GM23338 (cell line): ENCODE measurements at regions not wholly inside any gene's neighbourhood (a gene's known extent, or its start where the extent isn't known, plus 50 kb on each side); places are given as distances from the start of the nearest gene placed in this dataset.

Experiments
- ATAC-seq: fragments of 200-7000 bp; cut with Tn5 transposase; 3 replicates; pipeline ENCODE4 v1.9.1; 2020
- DNase-seq: peaks from one replicate; pipeline ENCODE4 v3.0.0-alpha.2; 2015; ENCODE audit warnings: low spot score
- H2AFZ ChIP-seq: fragments of 200-600 bp; sonication (generic); 2 replicates; pipeline ENCODE4 v1.8.0; 2016; ENCODE audit warnings: antibody characterized with exemption, mild to moderate bottlenecking, moderate library complexity
- H3F3A ChIP-seq: fragments of 200-600 bp; sonication (generic); replicated peaks from 2 replicates; pipeline ENCODE4 v1.8.0; 2017; ENCODE audit warnings: antibody characterized with exemption, mixed run types, low read depth
- H3K27ac ChIP-seq: fragments of 200-600 bp; sonication (generic); 2 replicates; pipeline ENCODE4 v1.6.1; 2016; ENCODE audit warnings: low read depth
- H3K27me3 ChIP-seq: fragments of 200-600 bp; sonication (generic); 2 replicates; pipeline ENCODE4 v1.8.0; 2016; ENCODE audit warnings: mild to moderate bottlenecking, mixed run types, moderate library complexity; ENCODE audit not compliant: insufficient read depth
- H3K36me3 ChIP-seq: fragments of 200-600 bp; sonication (generic); 2 replicates; pipeline ENCODE4 v1.8.0; 2016; ENCODE audit warnings: mild to moderate bottlenecking; ENCODE audit not compliant: insufficient read depth
- H3K4me1 ChIP-seq: fragments of 200-600 bp; sonication (generic); 2 replicates; pipeline ENCODE4 v1.8.0; 2016; ENCODE audit warnings: mild to moderate bottlenecking, moderate library complexity; ENCODE audit not compliant: insufficient read depth
- H3K4me2 ChIP-seq: fragments of 200-600 bp; sonication (generic); 2 replicates; pipeline ENCODE4 v1.7.1; 2017; ENCODE audit warnings: mixed run types
- H3K4me3 ChIP-seq: fragments of 200-600 bp; sonication (generic); 2 replicates; pipeline ENCODE4 v1.6.1; 2016; ENCODE audit warnings: mixed run types
- H3K79me2 ChIP-seq: fragments of 200-600 bp; sonication (generic); replicated peaks from 2 replicates; pipeline ENCODE4 v1.8.0; 2017; ENCODE audit warnings: mild to moderate bottlenecking; ENCODE audit not compliant: insufficient read depth
- H3K9me2 ChIP-seq: fragments of 200-600 bp; sonication (generic); 2 replicates; pipeline ENCODE4 v1.8.0; 2017; ENCODE audit not compliant: insufficient read depth
- H4K20me1 ChIP-seq: fragments of 200-600 bp; sonication (generic); replicated peaks from 2 replicates; pipeline ENCODE4 v1.8.0; 2017; ENCODE audit warnings: mild to moderate bottlenecking; ENCODE audit not compliant: insufficient read depth
- H3K27ac Mint-ChIP-seq: 2 replicates; pipeline ENCODE4 v1.8.0; 2020; ENCODE audit warnings: inconsistent platforms, mild to moderate bottlenecking, moderate library complexity, mixed read lengths
- H3K27me3 Mint-ChIP-seq: 3 replicates; pipeline ENCODE4 v1.8.0; 2022; ENCODE audit warnings: low read depth, mild to moderate bottlenecking, moderate library complexity, mixed read lengths, inconsistent platforms; ENCODE audit not compliant: insufficient read depth, poor library complexity
- H3K36me3 Mint-ChIP-seq: 3 replicates; pipeline ENCODE4 v1.8.0; 2021; ENCODE audit warnings: low read depth, mild to moderate bottlenecking, inconsistent platforms, moderate library complexity, mixed read lengths
- H3K4me1 Mint-ChIP-seq: 3 replicates; pipeline ENCODE4 v1.8.0; 2020; ENCODE audit warnings: mild to moderate bottlenecking, inconsistent platforms, mixed read lengths
- H3K4me3 Mint-ChIP-seq: 3 replicates; pipeline ENCODE4 v1.8.0; 2021; ENCODE audit warnings: moderate library complexity, mild to moderate bottlenecking, inconsistent platforms, mixed read lengths
- H3K9me3 Mint-ChIP-seq: 3 replicates; pipeline ENCODE4 v1.8.0; 2020; ENCODE audit warnings: moderate library complexity, mild to moderate bottlenecking, inconsistent platforms, mixed read lengths
- CREB1 ChIP-seq: fragments of 250-450 bp; sonication (Bioruptor Pico); IDR thresholded peaks from 2 replicates; pipeline ENCODE4 v1.5.0; 2020; ENCODE audit warnings: low read depth, mild to moderate bottlenecking, moderate library complexity
- CTCF ChIP-seq, 2 experiments: fragments of 200-600 bp in 1 of 2; sonication (generic) in 1 of 2; conservative IDR thresholded peaks; 2 replicates each; pipeline versions ENCODE4 v1.5.1 to v1.6.1; 2016 to 2017; ENCODE audit warnings: antibody characterized with exemption in 2 of 2, low read depth in 2 of 2, mild to moderate bottlenecking in 2 of 2, moderate library complexity in 1 of 2
- ETS1 ChIP-seq: IDR thresholded peaks from 2 replicates; pipeline ENCODE4 v1.6.1; 2016; ENCODE audit warnings: antibody characterized with exemption
- EZH2 ChIP-seq: fragments of 200-600 bp; sonication (generic); IDR thresholded peaks from one replicate; pipeline ENCODE4 v1.8.0; 2017; ENCODE audit warnings: antibody characterized with exemption, mild to moderate bottlenecking, low read depth; ENCODE audit not compliant: unreplicated experiment
- EZH2phosphoT487 ChIP-seq: fragments of 200-600 bp; sonication (generic); IDR thresholded peaks from one replicate; pipeline ENCODE4 v1.8.1; 2018; ENCODE audit warnings: antibody characterized with exemption; ENCODE audit not compliant: unreplicated experiment
- NANOG ChIP-seq: IDR thresholded peaks from 2 replicates; pipeline ENCODE4 v1.6.1; 2016; ENCODE audit warnings: antibody characterized with exemption, borderline replicate concordance
- POLR2AphosphoS5 ChIP-seq: IDR thresholded peaks from 2 replicates; pipeline ENCODE4 v1.6.1; 2016; ENCODE audit warnings: antibody characterized with exemption, low read depth
- REST ChIP-seq: IDR thresholded peaks from one replicate; pipeline ENCODE4 v1.6.1; 2018; ENCODE audit warnings: antibody characterized with exemption; ENCODE audit not compliant: unreplicated experiment
- STAT1 ChIP-seq: IDR thresholded peaks from one replicate; pipeline ENCODE4 v1.6.1; 2016; ENCODE audit warnings: antibody characterized with exemption; ENCODE audit not compliant: unreplicated experiment
- ZNF114 ChIP-seq: fragments of 250-450 bp; sonication (Bioruptor Pico); IDR thresholded peaks from 2 replicates; pipeline ENCODE4 v1.5.0; 2020; ENCODE audit warnings: mild to moderate bottlenecking, moderate library complexity
- ZNF331 ChIP-seq: fragments of 250-450 bp; sonication (Bioruptor Pico); IDR thresholded peaks from 2 replicates; pipeline ENCODE4 v1.5.0; 2020; ENCODE audit warnings: low read depth, mild to moderate bottlenecking, moderate library complexity

GRCh38 chr14:49485290-49485689 is 100.9 kb downstream of the RPS29 start:
- no peaks in the 10 kb centered on the region for H4K20me1 ChIP-seq
- no peaks in the 10 kb centered on the region for H3K79me2 ChIP-seq
- Mint-ChIP-seq H3K9me3 (no peaks in the 10 kb centered on the region; the same call in 2 of the 3 replicates), H3K4me1 (peaks cover 9% of the 10 kb centered on the region), H3K27me3 (no peaks in the 10 kb centered on the region), H3K27ac (no peak overlapping the region), H3K4me3 (no peak overlapping the region), H3K36me3 (no peaks in the 10 kb centered on the region; the same call in 1 of the 3 replicates)
- H3K36me3 ChIP-seq: no peaks in the 10 kb centered on the region
- no peaks in the 10 kb centered on the region for H3K9me2 ChIP-seq
- no peak overlapping the region for H3K4me2 ChIP-seq
- DNase-seq (no peak), ATAC-seq (no peak)
- H2AFZ ChIP-seq: peak overlapping the region; percentile 70
- no peak overlapping the region for H3K4me3 ChIP-seq
- no peaks in the 10 kb centered on the region for H3K27me3 ChIP-seq
- TF ChIP-seq EZH2 (no peak), EZH2phosphoT487 (no peak), ZNF114 (CRISPR knock-in tag) (no peak), CTCF (conservative IDR thresholded peaks at IDR 0.05; ENCODE audit: low read depth in 2 of 2) (no peak), CREB1 (CRISPR knock-in tag) (no peak), ZNF331 (CRISPR knock-in tag) (no peak), REST (no peak), POLR2AphosphoS5 (no peak), ETS1 (no peak), NANOG (no peak), STAT1 (no peak)
- no peak overlapping the region for H3K27ac ChIP-seq
- H3K4me1 ChIP-seq: peaks cover 7% of the 10 kb centered on the region; the same call in 1 of the 2 replicates
- no peaks in the 10 kb centered on the region for H3F3A ChIP-seq
